ENCODE measurements at regions not wholly inside any gene's neighbourhood (a gene's known extent, or its start where the extent isn't known, plus 50 kb on each side); places are given as distances from the start of the nearest gene placed in this dataset.
A peak's percentile ranks its signal among the peaks of the same experiment; 100 is the strongest.

GRCh38 chr4:164596927-164597326 lies 157.0 kb upstream of the SMIM31 start:
- TF ChIP-seq, protein P1, sequence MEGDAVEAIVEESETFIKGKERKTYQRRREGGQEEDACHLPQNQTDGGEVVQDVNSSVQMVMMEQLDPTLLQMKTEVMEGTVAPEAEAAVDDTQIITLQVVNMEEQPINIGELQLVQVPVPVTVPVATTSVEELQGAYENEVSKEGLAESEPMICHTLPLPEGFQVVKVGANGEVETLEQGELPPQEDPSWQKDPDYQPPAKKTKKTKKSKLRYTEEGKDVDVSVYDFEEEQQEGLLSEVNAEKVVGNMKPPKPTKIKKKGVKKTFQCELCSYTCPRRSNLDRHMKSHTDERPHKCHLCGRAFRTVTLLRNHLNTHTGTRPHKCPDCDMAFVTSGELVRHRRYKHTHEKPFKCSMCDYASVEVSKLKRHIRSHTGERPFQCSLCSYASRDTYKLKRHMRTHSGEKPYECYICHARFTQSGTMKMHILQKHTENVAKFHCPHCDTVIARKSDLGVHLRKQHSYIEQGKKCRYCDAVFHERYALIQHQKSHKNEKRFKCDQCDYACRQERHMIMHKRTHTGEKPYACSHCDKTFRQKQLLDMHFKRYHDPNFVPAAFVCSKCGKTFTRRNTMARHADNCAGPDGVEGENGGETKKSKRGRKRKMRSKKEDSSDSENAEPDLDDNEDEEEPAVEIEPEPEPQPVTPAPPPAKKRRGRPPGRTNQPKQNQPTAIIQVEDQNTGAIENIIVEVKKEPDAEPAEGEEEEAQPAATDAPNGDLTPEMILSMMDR (IDR thresholded peaks at IDR 0.05; ENCODE audit: low read depth, low read length) = no peak
- TF ChIP-seq EZH2phosphoT487 (IDR thresholded peaks at IDR 0.05; ENCODE audit: low read depth) = peak; percentile 96

Data from OCI-LY3 (cell line).